ENCODE measurements at regions not wholly inside any gene's neighbourhood (a gene's known extent, or its start where the extent isn't known, plus 50 kb on each side); places are given as distances from the start of the nearest gene placed in this dataset.

GRCh38 chr14:94717808-94718207 is 52.1 kb downstream of the GSC start:
- no peak overlapping the region for H3K4me3 ChIP-seq (ENCODE audit: low read depth, low read length)
- no peak for DNase-seq (ENCODE audit: low read depth)

DNA sequence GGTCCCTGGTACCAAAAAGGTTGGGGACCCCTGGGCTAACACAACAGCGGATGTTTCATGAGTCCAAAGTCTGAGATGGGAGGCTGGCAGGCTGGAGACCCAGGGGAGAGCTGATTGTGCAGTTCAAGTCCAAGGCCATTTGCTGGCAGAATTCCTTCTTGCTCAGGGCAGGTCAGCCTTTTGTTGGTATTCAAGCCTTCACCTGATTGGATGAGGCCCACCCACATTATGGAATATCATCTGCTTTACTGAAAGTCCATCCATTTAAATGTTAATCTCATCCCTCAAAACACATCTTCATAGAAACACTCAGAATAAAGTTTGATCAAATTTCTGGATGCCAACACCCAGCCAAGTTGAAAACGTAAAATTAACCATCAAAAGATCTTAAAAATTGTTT is 52.9 kb downstream of the GSC start:
- no peak for DNase-seq (ENCODE audit: low read depth)
- H3K4me3 ChIP-seq (ENCODE audit: low read depth, low read length), result no peak overlapping the region

GRCh38 chr14:94713115-94713514 is 56.8 kb downstream of the GSC start:
- DNase-seq (ENCODE audit: low read depth), result no peak
- H3K4me3 ChIP-seq (ENCODE audit: low read depth, low read length), result no peak overlapping the region

DNA sequence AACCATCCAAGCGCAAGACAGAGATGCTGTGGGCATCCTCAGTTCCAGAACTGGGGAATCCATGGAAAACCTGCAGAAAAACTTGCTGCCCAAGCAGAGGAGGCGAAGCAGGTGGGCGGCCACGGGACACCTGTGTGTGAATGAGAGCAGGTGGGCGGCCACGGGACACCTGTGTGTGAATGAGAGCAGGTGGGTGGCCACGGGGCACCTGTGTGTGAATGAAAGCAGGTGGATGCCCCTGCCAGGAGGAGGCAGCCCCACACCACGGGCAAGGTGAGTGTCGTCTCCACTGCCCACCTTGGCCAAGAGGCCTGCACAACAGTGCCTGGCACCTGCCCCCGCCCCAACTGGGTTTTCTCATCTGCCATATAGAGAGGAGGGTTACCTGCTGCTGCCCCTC is 59.2 kb downstream of the GSC start:
- no peak for DNase-seq (ENCODE audit: low read depth)
- H3K4me3 ChIP-seq (ENCODE audit: low read depth, low read length), result no peak overlapping the region

- H3K4me3 ChIP-seq (ENCODE audit: low read depth, low read length), result no peak overlapping the region
- DNase-seq (ENCODE audit: low read depth), result no peak
Measured at GRCh38 chr14:94707494-94707893, 62.4 kb downstream of the GSC start.

DNA sequence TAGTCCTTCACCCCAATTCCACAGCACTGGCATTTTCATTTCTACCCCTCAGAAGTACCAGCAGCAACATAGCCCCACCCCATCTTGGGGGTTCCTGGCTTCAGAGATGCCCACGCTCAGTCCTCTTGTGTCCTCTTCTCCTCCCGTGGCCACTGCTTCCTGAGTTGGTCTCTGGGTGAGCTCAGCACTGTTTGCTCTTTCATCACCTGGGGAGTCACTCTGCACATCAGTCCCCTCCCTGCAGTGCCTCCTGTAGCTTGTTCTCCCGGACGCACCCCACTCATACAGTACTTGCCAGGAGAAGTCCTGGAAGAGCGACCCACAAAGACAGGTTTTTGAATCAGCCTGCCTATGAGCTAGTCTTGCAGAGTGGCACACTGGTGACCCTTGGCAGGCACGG is 63.8 kb downstream of the GSC start:
- DNase-seq (ENCODE audit: low read depth), result no peak
- H3K4me3 ChIP-seq (ENCODE audit: low read depth, low read length), result no peak overlapping the region

GRCh38 chr14:94702629-94703028 is 67.3 kb downstream of the GSC start:
- no peak overlapping the region for H3K4me3 ChIP-seq (ENCODE audit: low read depth, low read length)
- DNase-seq (ENCODE audit: low read depth), result no peak

DNA sequence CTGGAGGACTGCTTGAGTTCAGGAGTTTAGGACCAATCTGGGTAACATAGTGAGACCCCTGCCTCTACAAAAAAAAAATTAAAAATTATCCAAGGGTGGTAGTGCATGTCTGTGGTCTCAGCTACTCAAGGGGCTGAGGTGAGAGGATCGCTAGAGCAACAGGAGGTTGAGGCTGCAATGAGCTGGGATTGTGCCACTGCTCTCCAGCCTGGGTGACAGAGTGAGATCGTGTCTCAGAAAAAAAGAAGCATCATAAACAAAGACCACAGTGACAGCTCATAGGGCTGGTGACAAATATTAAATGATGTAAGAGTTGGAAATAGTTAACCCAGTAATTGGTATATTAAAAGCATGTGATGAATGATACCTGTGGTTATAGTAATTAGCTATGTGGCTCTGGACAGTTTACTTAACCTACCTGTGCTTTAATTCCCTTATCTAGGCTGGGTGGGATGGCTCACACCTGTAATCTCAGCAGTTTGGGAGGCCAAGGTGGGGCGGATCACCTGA is 68.0 kb downstream of the GSC start:
- H3K4me3 ChIP-seq (ENCODE audit: low read depth, low read length), result no peak overlapping the region
- no peak for DNase-seq (ENCODE audit: low read depth)

DNA sequence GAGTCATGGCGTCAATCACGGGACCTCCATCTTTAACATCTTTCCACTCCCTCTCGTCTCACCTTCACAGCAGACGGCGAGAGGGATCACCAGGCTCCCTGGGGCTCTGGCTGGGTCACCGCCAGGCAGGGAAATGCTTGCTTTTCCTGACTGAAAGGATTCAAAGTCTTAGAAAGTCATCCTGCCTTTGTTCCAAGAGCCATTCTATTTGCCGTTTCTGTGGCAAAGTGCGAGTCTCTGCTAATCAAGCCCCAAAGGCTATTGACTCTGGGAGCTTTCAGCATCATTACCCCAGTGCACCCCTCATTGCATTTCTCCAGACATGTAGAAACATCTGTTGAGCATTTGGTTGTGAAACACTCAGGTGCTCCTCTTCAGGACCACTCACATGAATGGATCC is 69.6 kb downstream of the GSC start:
- no peak for DNase-seq (ENCODE audit: low read depth)
- no peak overlapping the region for H3K4me3 ChIP-seq (ENCODE audit: low read depth, low read length)

- no peak for DNase-seq (ENCODE audit: low read depth)
- no peak overlapping the region for H3K4me3 ChIP-seq (ENCODE audit: low read depth, low read length)
Measured at GRCh38 chr14:94699831-94700230, 70.1 kb downstream of the GSC start.

DNA sequence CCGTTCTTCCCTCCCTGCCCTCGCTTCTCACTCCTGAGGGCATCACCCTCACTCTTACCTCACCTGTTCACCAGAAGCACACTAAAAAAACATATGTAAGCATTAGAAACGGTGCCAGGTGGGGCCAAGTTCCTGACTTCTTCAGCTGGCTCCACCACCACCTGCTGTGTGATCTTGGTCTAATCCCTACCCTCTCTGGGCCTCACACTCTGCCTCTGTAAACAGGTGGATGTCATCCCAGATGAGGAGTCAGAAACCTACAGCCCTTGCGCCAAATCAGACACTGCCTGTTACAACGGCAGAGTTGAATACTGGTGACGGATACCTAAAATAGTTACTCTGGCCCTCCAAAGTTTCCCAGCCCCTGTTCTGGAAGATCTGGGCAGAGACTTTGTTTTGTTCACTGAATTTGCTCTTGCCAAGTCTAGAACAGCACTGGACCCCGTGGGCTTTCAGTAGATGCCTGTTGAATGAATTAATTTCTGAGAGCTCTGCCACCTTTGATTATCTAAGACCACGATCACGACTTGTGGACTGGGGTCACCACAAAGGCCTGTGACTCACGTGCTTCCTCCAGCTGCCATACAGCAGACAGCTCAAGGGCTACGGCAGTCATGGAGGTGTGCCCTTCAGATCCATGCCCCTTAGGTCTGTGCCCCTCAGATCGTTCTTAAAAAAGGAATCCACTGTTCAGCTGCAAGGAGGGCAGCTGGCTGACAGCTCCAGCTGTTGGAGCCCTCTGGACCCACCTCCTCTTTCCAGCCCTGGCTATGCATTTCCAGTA is 71.9 kb downstream of the GSC start:
- no peak for DNase-seq (ENCODE audit: low read depth)
- H3K4me3 ChIP-seq (ENCODE audit: low read depth, low read length), result no peak overlapping the region

DNA sequence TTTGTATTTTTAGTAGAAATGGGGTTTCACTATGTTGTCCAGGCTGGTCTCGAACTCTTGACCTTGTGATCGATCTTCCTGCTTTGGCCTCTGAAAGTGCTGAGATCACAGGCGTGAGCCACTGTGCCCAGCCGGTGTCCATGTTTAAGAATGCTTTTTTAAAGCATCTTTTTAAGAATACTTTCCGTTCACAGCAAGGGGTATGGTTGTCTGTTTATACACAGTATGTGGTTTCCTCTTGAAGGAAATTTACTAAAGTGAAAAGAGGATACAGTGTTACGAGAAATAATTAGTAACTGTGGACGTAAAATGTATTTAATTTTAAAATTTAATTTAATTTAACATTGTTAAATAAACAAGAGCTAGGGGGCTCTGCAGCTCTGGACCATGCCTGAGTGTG is 73.4 kb downstream of the GSC start:
- H3K4me3 ChIP-seq (ENCODE audit: low read depth, low read length), result no peak overlapping the region
- no peak for DNase-seq (ENCODE audit: low read depth)

DNA sequence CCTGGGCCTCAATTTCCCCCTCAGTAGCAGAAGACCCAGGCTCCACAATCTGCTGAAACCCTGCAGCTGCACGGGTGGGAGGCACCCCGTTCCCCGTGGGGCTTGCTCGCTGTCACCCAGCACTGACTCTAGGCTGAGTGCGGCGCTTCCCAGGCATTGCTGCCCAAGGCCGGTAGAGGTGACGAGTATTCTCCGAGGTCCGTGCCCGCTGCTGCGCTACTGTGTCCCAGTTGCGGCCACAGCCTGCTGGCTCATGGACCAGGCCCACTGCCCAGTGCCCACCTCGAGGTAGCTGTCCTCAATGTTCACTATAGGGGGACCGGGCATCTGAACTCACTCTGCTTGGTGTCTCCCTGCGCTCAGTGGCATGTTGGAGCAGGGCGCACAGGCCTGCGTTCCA is 74.7 kb downstream of the GSC start:
- no peak overlapping the region for H3K4me3 ChIP-seq (ENCODE audit: low read depth, low read length)
- no peak for DNase-seq (ENCODE audit: low read depth)

- DNase-seq (ENCODE audit: low read depth), result peak; percentile 10
- no peak overlapping the region for H3K4me3 ChIP-seq (ENCODE audit: low read depth, low read length)
Measured at GRCh38 chr14:94691660-94692034, 78.3 kb downstream of the GSC start.

- DNase-seq (ENCODE audit: low read depth), result no peak
- no peak overlapping the region for H3K4me3 ChIP-seq (ENCODE audit: low read depth, low read length)
Measured at GRCh38 chr14:94690896-94691659, 78.8 kb downstream of the GSC start.

GRCh38 chr14:94690486-94690885 is 78.3 kb downstream of the SERPINA3 start:
- no peak overlapping the region for H3K4me3 ChIP-seq (ENCODE audit: low read depth, low read length)
- no peak for DNase-seq (ENCODE audit: low read depth)

- no peak for DNase-seq (ENCODE audit: low read depth)
- H3K4me3 ChIP-seq (ENCODE audit: low read depth, low read length), result no peak overlapping the region
Measured at GRCh38 chr14:94689985-94690400, 77.8 kb downstream of the SERPINA3 start.

- peak overlapping the region; percentile 5 for H3K4me3 ChIP-seq (ENCODE audit: low read depth, low read length)
- DNase-seq (ENCODE audit: low read depth), result peak; percentile 4
Measured at GRCh38 chr14:94689218-94689984, 77.2 kb downstream of the SERPINA3 start.

DNA sequence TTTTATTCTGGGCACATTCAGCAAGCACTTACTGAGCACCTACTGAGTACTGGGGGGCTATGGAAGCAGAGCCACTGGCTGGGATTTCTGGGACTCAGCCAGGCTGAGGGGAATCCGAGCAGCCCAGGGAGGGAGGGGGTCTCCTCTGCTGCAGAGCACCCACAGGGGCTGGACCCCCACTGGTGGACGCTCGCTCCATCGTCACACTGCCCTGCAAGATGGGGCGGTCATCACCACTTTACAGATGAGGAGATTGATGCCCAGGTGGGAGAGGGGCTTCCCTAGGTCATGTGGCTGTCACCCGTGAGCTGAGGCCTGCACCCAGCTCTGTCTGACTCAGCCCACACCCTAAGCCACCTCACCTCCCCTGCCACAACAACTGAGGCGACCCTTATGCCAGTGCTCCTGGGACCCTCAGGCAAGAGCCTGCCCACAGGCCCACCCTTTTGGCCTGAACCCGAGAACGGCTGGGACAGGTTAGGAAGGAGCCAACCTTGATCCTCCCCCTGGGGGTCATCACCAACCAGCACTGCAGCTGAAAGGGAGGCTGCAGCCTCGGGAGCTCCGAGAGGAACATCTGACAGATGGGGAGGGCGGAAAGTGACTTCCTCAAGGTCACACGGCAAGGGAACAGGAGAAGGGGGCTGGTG is 74.4 kb downstream of the SERPINA3 start:
- no peak for DNase-seq (ENCODE audit: low read depth)
- no peak overlapping the region for H3K4me3 ChIP-seq (ENCODE audit: low read depth, low read length)
